GM23248 (cell line): ENCODE measurements at regions not wholly inside any gene's neighbourhood (a gene's known extent, or its start where the extent isn't known, plus 50 kb on each side); places are given as distances from the start of the nearest gene placed in this dataset.

Experiments used
- EZH2 ChIP-seq: fragments of 200-600 bp; sonication (generic); IDR thresholded peaks from 2 replicates; pipeline ENCODE4 v1.6.1; 2018; ENCODE audit warnings: antibody characterized with exemption, mild to moderate bottlenecking; ENCODE audit not compliant: insufficient read depth, poor library complexity, severe bottlenecking
- EZH2phosphoT487 ChIP-seq: fragments of 200-600 bp; sonication (generic); IDR thresholded peaks from 2 replicates; pipeline ENCODE4 v1.6.1; 2018; ENCODE audit warnings: antibody characterized with exemption, moderate library complexity, mild to moderate bottlenecking, low read depth; ENCODE audit not compliant: insufficient read depth

- TF ChIP-seq EZH2 (no peak), EZH2phosphoT487 (no peak)
Measured at GRCh38 chr13:32923725-32924124, 92.5 kb upstream of the KL start.
